GM18867 (cell line): ENCODE measurements at regions not wholly inside any gene's neighbourhood (a gene's known extent, or its start where the extent isn't known, plus 50 kb on each side); places are given as distances from the start of the nearest gene placed in this dataset.

ENCODE experiments used
- ATAC-seq: cut with Tn5 transposase; IDR thresholded peaks from one replicate; pipeline ENCODE4 v1.9.1; 2021; ENCODE audit warnings: mild to moderate bottlenecking, moderate library complexity; ENCODE audit not compliant: unreplicated experiment

DNA sequence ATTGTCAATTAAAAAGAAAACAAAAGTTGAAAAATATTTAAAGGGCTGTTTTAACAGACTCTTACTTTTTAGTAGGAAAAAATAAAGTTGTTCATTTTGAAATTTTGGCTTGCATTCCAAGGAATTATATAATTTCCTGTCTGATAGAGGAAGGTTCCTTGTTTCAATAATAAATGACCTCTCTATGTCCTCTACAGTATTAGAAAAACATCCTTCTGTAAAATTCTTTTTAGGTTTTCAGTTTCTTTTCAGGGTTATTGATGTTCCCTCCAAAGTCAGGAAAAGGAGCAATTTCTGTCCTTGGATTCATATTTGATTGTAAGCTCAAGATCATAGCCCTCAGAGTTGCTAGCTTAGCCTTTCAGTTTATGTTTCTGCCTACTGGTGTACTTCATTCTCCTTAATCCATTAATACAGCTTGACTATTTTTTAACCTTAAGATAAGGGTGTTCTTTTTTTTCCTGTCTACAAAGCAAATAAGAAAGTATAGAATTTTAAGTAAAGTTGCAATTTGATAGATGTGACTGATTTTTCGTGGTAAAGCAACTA is 125.2 kb upstream of the COL3A1 start:
- no peak for ATAC-seq

DNA sequence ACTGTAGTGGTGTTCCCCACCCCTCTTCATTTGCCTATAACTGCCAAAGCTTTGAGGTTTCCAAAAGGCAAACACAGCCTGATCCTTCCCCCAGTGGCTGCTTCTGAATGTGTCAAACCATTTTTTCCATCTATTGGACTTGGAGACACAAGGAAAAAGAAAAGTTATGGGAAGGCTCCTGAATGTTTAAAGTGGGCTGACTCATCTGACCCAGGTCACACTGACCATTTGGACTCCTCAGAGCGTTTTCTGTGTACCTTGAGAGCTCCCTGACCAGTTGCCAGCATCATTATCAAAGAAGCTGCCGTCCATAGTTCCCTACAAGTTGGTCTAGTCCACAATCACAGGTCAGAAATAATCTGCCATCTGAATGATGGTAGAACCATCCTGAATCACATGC is 123.4 kb upstream of the COL3A1 start:
- ATAC-seq: no peak

- no peak for ATAC-seq
Measured at GRCh38 chr2:188851311-188851710, 122.9 kb upstream of the COL3A1 start.

DNA sequence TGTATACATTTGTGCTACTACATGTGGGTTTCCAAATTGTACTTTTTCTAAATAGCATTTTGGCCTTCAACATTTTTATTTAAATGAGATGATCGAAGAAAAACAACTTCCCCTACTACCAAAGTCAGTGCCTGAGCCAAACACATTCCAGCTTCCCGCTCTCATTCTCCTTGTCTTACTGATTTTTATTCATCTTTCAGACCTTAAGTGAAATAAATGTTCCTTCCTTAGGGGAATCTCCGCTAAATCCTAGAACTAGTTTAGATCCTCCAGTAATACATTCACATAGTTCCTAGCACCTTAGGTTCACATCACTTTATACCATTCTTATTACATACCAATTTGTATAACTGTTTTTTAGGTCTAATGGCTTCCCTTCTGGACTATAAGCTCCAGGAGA is 122.3 kb upstream of the COL3A1 start:
- no peak for ATAC-seq

DNA sequence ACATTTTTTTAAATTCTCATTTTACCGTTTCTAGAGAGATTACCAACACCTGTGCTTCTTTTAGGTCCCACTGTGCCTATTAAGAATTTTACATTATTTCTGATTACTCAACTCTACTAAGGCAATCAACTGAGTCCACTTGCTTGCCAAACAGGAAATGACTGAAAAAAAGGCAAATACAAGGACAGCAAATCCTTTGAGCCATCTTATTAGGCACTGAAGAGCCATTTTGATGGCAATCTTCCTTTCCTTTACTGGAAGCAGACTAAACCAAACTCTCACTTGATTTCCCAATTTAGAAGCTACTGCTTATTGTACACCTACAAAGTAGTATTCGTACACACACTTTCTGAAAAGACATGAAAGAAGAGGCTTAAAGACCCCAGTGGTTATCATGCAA is 121.4 kb upstream of the COL3A1 start:
- no peak for ATAC-seq

GRCh38 chr2:188853307-188853706 is 120.9 kb upstream of the COL3A1 start:
- ATAC-seq: no peak

GRCh38 chr2:188865681-188866080 is 108.5 kb upstream of the COL3A1 start:
- no peak for ATAC-seq

GRCh38 chr2:188869550-188869949 is 104.6 kb upstream of the COL3A1 start:
- no peak for ATAC-seq

GRCh38 chr2:188870289-188870688 is 103.9 kb upstream of the COL3A1 start:
- ATAC-seq: no peak

DNA sequence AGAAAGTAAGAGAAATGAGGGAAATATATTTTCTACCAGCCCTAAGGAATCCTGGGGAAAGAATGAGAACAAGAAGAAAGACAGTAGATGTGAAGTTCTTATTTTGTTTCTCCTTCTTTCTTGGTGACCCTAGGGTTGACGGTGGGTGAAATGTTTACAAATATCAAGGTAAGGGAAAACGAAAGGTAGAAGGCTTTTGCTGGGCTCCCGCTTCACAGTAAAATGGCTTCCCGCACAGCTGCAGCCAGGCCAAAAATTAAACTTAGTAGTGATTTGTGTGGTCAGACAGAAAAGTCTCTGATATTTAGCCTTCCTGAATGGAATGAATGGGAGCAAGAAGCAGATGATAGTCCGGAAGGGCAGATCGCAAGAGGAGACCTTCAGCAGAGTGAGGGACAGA is 99.1 kb upstream of the COL3A1 start:
- no peak for ATAC-seq

DNA sequence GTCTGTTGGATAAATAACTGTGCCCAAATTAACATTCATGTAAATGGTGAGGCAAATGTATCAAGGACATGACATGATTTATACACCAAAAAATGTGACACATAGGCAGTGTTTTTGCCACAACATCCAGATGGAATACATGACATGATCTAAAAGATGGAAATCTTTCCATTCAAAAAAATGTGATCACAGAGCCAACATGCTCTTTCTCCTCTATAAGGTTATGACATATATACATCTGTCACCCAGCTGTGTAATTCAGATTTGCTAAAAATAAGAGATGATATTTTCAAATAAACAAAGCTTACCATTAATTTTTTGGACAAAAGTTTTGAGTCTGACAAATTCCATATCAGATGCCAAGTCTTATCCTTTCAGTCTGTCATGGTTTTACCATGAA is 95.5 kb upstream of the COL3A1 start:
- no peak for ATAC-seq

- no peak for ATAC-seq
Measured at GRCh38 chr2:188880740-188881139, 93.4 kb upstream of the COL3A1 start.

- no peak for ATAC-seq
Measured at GRCh38 chr2:188881434-188881833, 92.7 kb upstream of the COL3A1 start.

- no peak for ATAC-seq
Measured at GRCh38 chr2:188884046-188884445, 90.1 kb upstream of the COL3A1 start.

- no peak for ATAC-seq
Measured at GRCh38 chr2:188884517-188884916, 89.7 kb upstream of the COL3A1 start.

DNA sequence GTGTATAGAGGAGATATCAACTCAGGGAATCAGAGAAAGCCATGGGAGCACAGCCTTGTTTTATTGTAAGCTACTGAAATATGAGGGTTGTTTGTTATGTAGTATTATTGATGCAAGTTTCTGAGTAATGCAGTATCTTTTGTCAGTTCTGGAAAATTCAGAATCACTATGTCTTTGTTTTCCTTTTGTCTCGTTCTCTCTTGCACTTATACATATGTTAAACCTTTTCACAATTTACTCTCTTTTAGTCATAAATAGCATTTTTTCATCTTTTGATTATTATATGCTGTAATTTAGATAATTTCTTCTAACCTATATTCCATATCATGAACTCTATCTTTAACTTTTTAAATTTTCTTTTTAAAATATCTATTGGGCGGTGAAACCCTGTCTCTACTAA is 85.0 kb upstream of the COL3A1 start:
- no peak for ATAC-seq

- ATAC-seq: no peak
Measured at GRCh38 chr2:188890755-188891154, 83.4 kb upstream of the COL3A1 start.

DNA sequence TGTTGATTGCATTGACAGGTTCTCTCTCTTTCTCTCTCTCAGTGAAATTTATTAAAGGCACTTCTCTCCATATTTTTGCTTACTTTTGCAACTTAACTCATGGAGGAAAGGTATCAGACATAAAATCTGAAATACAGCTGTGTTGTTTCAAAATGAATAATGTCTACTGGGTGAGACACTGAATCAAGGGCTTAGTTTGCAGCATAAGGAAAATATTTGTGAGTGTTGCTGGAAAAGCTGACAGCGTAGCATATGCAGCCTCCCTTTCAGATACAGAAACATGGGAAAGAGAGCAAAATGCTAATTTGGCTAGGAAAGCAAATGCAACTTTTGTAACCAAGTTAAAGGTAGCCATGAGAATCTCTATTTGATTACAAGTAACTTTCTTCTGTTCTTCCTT is 81.5 kb upstream of the COL3A1 start:
- ATAC-seq: no peak

DNA sequence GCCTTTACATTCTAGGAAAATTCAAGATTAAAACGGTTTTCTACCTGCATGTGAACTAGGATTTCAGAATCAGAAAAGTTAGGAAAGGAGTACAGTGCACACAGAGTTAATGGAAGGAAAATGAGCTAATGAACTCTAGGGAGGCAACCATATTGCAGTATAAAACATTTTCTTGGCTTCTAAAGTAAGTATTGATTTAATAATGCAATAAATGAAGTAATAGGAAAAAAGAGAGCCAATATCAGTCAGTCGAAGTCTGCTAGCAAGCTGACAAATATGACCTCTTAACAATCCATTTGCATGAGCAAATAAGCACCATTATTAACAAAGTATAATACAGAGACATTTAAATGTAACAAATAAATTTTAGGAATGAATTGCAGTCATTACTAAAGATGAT is 80.2 kb upstream of the COL3A1 start:
- no peak for ATAC-seq

GRCh38 chr2:188894979-188895378 is 79.2 kb upstream of the COL3A1 start:
- no peak for ATAC-seq

- no peak for ATAC-seq
Measured at GRCh38 chr2:188897096-188897495, 77.1 kb upstream of the COL3A1 start.

DNA sequence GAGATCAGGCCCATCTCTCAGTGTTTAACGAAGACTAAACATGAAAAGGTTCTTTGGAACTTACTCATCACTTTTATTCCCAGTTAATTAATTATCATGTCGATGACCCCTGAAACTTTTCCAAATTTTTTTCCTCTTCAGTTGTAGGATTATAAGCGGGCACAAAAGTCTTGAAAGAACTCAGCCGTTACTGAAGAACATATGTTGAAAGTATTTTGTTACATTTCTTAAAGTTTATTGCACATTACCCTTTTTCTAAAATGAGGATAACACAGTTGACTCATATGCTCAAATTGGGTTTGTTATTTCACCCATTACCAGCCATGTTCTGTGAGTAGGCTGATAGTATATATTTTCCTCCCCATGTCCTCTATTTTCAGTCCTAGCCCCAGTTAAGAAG is 75.9 kb upstream of the COL3A1 start:
- ATAC-seq: no peak

DNA sequence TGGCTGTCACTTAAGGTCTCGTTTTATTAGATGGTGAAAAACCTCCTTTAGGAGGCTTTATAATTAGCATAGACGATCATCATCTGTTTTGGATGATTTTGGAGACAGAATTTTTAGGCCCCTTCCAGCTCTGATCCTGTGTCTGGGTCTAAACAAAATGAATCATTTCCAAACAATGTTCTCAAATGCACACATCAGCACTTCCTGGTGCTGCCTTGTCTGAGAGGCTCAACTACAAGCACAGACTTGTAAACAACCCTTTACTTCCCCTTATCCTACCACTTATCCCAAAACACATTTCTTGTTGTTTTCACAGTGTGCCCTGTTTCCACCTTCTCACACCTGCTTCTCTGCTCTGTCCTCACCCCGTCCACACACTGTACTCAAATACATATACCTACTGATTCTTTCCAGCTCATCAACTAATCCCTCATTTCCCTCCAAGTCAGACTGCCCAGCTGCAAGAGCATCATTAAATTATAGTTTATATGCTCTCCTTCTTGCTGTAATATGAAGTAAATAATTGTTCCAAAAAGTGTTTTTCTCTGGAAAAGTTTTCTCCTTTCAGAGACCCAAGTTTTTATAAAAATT is 71.2 kb upstream of the COL3A1 start:
- no peak for ATAC-seq
